Chondrocyte (in vitro differentiated cells): ENCODE measurements at regions not wholly inside any gene's neighbourhood (a gene's known extent, or its start where the extent isn't known, plus 50 kb on each side); places are given as distances from the start of the nearest gene placed in this dataset.

Experiments used
- DNase-seq: peaks from one replicate; pipeline ENCODE4 v3.0.0; 2021; ENCODE audit warnings: mixed read lengths, low spot score
- H3K27ac Mint-ChIP-seq: one replicate; pipeline ENCODE4 v1.8.0; 2021; ENCODE audit warnings: mild to moderate bottlenecking, moderate library complexity, mixed read lengths; ENCODE audit not compliant: unreplicated experiment
- H3K27me3 Mint-ChIP-seq: 2 replicates; pipeline ENCODE4 v1.8.0; 2021; ENCODE audit warnings: low read depth, mixed read lengths
- H3K36me3 Mint-ChIP-seq: 2 replicates; pipeline ENCODE4 v1.8.0; 2021; ENCODE audit warnings: low read depth, mixed read lengths
- H3K4me1 Mint-ChIP-seq: 2 replicates; pipeline ENCODE4 v1.8.0; 2021; ENCODE audit warnings: low read depth, mild to moderate bottlenecking, mixed read lengths
- H3K4me3 Mint-ChIP-seq: one replicate; pipeline ENCODE4 v1.8.0; 2021; ENCODE audit warnings: mild to moderate bottlenecking, moderate library complexity, mixed read lengths; ENCODE audit not compliant: unreplicated experiment
- H3K9me3 Mint-ChIP-seq: 2 replicates; pipeline ENCODE4 v1.8.0; 2021; ENCODE audit warnings: low read depth, mixed read lengths
- CTCF ChIP-seq: fragments of 200-600 bp; sonication (generic); IDR thresholded peaks from 2 replicates; pipeline ENCODE4 v1.5.0; 2021; ENCODE audit warnings: antibody characterized with exemption, mild to moderate bottlenecking, moderate library complexity

- Mint-ChIP-seq H3K4me1 (no peaks in the 10 kb centered on the region), H3K27me3 (peaks cover 24% of the 10 kb centered on the region), H3K27ac (no peak overlapping the region), H3K36me3 (no peaks in the 10 kb centered on the region), H3K9me3 (no peaks in the 10 kb centered on the region), H3K4me3 (no peak overlapping the region)
- TF ChIP-seq CTCF: no peak
- DNase-seq: no peak
Observed at GRCh38 chr6:169849396-169849795, 98.0 kb downstream of the ERMARD start.

- Mint-ChIP-seq H3K4me3 (no peak overlapping the region), H3K4me1 (no peaks in the 10 kb centered on the region), H3K9me3 (no peaks in the 10 kb centered on the region), H3K27ac (no peak overlapping the region), H3K27me3 (peaks cover 28% of the 10 kb centered on the region), H3K36me3 (no peaks in the 10 kb centered on the region)
- no peak for DNase-seq
- no peak for TF ChIP-seq CTCF
Observed at GRCh38 chr6:169848946-169849345, 97.5 kb downstream of the ERMARD start.

- Mint-ChIP-seq H3K4me3 (no peak overlapping the region), H3K4me1 (no peaks in the 10 kb centered on the region), H3K27ac (no peak overlapping the region), H3K9me3 (no peaks in the 10 kb centered on the region), H3K36me3 (no peaks in the 10 kb centered on the region), H3K27me3 (peaks cover 38% of the 10 kb centered on the region)
- DNase-seq: no peak
- TF ChIP-seq CTCF: no peak
Observed at GRCh38 chr6:169847901-169848311, 96.5 kb downstream of the ERMARD start.

GRCh38 chr6:169847141-169847674, 95.8 kb downstream of the ERMARD start:
- no peak overlapping the region for H3K27ac Mint-ChIP-seq
- TF ChIP-seq CTCF: no peak
- H3K9me3 Mint-ChIP-seq: no peaks in the 10 kb centered on the region
- H3K27me3 Mint-ChIP-seq: peaks cover 44% of the 10 kb centered on the region
- no peak overlapping the region for H3K4me3 Mint-ChIP-seq
- DNase-seq: no peak
- H3K4me1 Mint-ChIP-seq: no peaks in the 10 kb centered on the region
- H3K36me3 Mint-ChIP-seq: no peaks in the 10 kb centered on the region

GRCh38 chr6:169846286-169847056, 95.0 kb downstream of the ERMARD start:
- H3K27me3 Mint-ChIP-seq: peaks cover 51% of the 10 kb centered on the region

More at GRCh38 chr6:169846286-169847056, 95.0 kb downstream of the ERMARD start:
- no peak for DNase-seq
- no peaks in the 10 kb centered on the region for H3K9me3 Mint-ChIP-seq
- no peak for TF ChIP-seq CTCF
- no peaks in the 10 kb centered on the region for H3K4me1 Mint-ChIP-seq
- H3K36me3 Mint-ChIP-seq: no peaks in the 10 kb centered on the region
- H3K4me3 Mint-ChIP-seq: no peak overlapping the region
- H3K27ac Mint-ChIP-seq: no peak overlapping the region
